NCI-H748 (cell line): ENCODE measurements at regions not wholly inside any gene's neighbourhood (a gene's known extent, or its start where the extent isn't known, plus 50 kb on each side); places are given as distances from the start of the nearest gene placed in this dataset.
A peak's percentile ranks its signal among the peaks of the same experiment; 100 is the strongest.

Source experiments
- DNase-seq: peaks from one replicate; lab custom pipeline; 2025; ENCODE audit not compliant: unreplicated experiment; lab: John Stamatoyannopoulos, UW

GRCh38 chr1:186557147-186557777, 96.3 kb upstream of the PDC start:
- DNase-seq: no peak

GRCh38 chr1:186550832-186551231, 89.9 kb upstream of the PDC start:
- DNase-seq: no peak

GRCh38 chr1:186541003-186541402, 80.1 kb upstream of the PDC start:
- DNase-seq: no peak

- no peak for DNase-seq
Measured at GRCh38 chr1:186540521-186540920, 79.6 kb upstream of the PDC start.

GRCh38 chr1:186536273-186536890, 75.5 kb upstream of the PDC start:
- no peak for DNase-seq

- DNase-seq: no peak
Measured at GRCh38 chr1:186535388-186536133, 74.6 kb upstream of the PDC start.

- DNase-seq: no peak
Measured at GRCh38 chr1:186534401-186534800, 73.5 kb upstream of the PDC start.

- DNase-seq: no peak
Measured at GRCh38 chr1:186532466-186532865, 71.6 kb upstream of the PDC start.

GRCh38 chr1:186531561-186532165, 70.7 kb upstream of the PDC start:
- no peak for DNase-seq

GRCh38 chr1:186530109-186530508, 69.2 kb upstream of the PDC start:
- DNase-seq: no peak

- no peak for DNase-seq
Measured at GRCh38 chr1:186519982-186520381, 59.1 kb upstream of the PDC start.

- DNase-seq: no peak
Measured at GRCh38 chr1:186518822-186519381, 58.0 kb upstream of the PDC start.

- no peak for DNase-seq
Measured at GRCh38 chr1:186518395-186518794, 57.5 kb upstream of the PDC start.

GRCh38 chr1:186514367-186514766, 53.5 kb upstream of the PDC start:
- no peak for DNase-seq

GRCh38 chr1:186513526-186513925, 52.6 kb upstream of the PDC start:
- DNase-seq: no peak

- DNase-seq: no peak
Measured at GRCh38 chr1:186512698-186513457, 52.0 kb upstream of the PDC start.

- DNase-seq: peak; percentile 32
Measured at GRCh38 chr1:186511761-186512637, 51.1 kb upstream of the PDC start.
